NCI-H146 treated with DMSO at 0.1 percent for 48 hours (cell line): ENCODE measurements at regions not wholly inside any gene's neighbourhood (a gene's known extent, or its start where the extent isn't known, plus 50 kb on each side); places are given as distances from the start of the nearest gene placed in this dataset.

ENCODE experiments used
- DNase-seq: peaks from one replicate; lab custom pipeline; 2025; ENCODE audit not compliant: unreplicated experiment; lab: John Stamatoyannopoulos, UW

GRCh38 chrX:8232406-8232805 lies 61.3 kb upstream of the VCX2 start:
- no peak for DNase-seq

GRCh38 chrX:8233091-8233490 lies 62.0 kb upstream of the VCX2 start:
- DNase-seq = no peak

- DNase-seq = no peak
Measured at GRCh38 chrX:8235026-8235425, 64.0 kb upstream of the VCX2 start.

- no peak for DNase-seq
Measured at GRCh38 chrX:8237718-8238117, 66.7 kb upstream of the VCX2 start.

GRCh38 chrX:8242431-8243020 lies 71.5 kb upstream of the VCX2 start:
- no peak for DNase-seq

GRCh38 chrX:8244301-8244700 lies 73.2 kb upstream of the VCX2 start:
- DNase-seq = no peak

GRCh38 chrX:8245411-8245810 lies 74.3 kb upstream of the VCX2 start:
- DNase-seq = no peak

GRCh38 chrX:8253096-8253495 lies 82.0 kb upstream of the VCX2 start:
- no peak for DNase-seq

GRCh38 chrX:8254401-8254800 lies 83.3 kb upstream of the VCX2 start:
- no peak for DNase-seq

- DNase-seq = no peak
Measured at GRCh38 chrX:8272821-8273220, 101.8 kb upstream of the VCX2 start.

GRCh38 chrX:8273451-8273895 lies 102.4 kb upstream of the VCX2 start:
- DNase-seq = no peak

- DNase-seq = no peak
Measured at GRCh38 chrX:8274170-8274569, 103.1 kb upstream of the VCX2 start.

GRCh38 chrX:8278557-8278956 lies 107.5 kb upstream of the VCX2 start:
- DNase-seq = no peak

- no peak for DNase-seq
Measured at GRCh38 chrX:8279323-8279722, 108.3 kb upstream of the VCX2 start.

GRCh38 chrX:8284131-8284530 lies 113.1 kb upstream of the VCX2 start:
- no peak for DNase-seq

- no peak for DNase-seq
Measured at GRCh38 chrX:8288590-8288989, 117.5 kb upstream of the VCX2 start.

GRCh38 chrX:8289523-8289922 lies 118.5 kb upstream of the VCX2 start:
- no peak for DNase-seq

- DNase-seq = no peak
Measured at GRCh38 chrX:8297766-8298165, 126.7 kb upstream of the VCX2 start.

- no peak for DNase-seq
Measured at GRCh38 chrX:8304668-8305067, 133.6 kb upstream of the VCX2 start.

GRCh38 chrX:8305350-8305749 lies 134.3 kb upstream of the VCX2 start:
- no peak for DNase-seq

GRCh38 chrX:8306291-8306925 lies 135.3 kb upstream of the VCX2 start:
- DNase-seq = no peak

- no peak for DNase-seq
Measured at GRCh38 chrX:8310409-8310808, 139.3 kb upstream of the VCX2 start.

GRCh38 chrX:8313844-8314243 lies 142.8 kb upstream of the VCX2 start:
- DNase-seq = no peak
